NCI-H146 treated with DMSO at 0.1 percent for 48 hours (cell line): ENCODE measurements at regions not wholly inside any gene's neighbourhood (a gene's known extent, or its start where the extent isn't known, plus 50 kb on each side); places are given as distances from the start of the nearest gene placed in this dataset.
"Not testable (repeated sequence)": the region's sequence is repeated elsewhere in the genome, so short reads cannot be mapped to it uniquely, and the experiment has no call there.

Experiments
- DNase-seq: peaks from one replicate; lab custom pipeline; 2025; ENCODE audit not compliant: unreplicated experiment; lab: John Stamatoyannopoulos, UW

DNA sequence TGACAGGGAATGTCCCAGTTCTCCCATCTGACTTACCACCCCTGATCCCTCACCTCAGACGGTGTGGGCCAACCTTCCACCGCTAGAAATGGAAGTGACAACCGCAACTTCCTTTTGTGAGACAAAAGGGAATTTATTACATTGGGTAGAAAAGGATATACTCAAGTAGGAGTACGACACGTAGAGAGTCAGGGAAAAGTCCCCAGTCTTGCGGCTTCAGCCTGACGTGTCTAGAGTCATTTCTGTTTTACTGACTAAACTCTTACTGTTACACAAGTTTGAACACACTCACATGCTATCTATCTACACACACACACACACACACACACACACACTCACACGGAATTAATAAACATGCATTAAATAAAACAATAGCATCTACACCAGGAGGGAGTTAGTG lies 178.9 kb downstream of the COPRS start:
- DNase-seq: no peak

DNA sequence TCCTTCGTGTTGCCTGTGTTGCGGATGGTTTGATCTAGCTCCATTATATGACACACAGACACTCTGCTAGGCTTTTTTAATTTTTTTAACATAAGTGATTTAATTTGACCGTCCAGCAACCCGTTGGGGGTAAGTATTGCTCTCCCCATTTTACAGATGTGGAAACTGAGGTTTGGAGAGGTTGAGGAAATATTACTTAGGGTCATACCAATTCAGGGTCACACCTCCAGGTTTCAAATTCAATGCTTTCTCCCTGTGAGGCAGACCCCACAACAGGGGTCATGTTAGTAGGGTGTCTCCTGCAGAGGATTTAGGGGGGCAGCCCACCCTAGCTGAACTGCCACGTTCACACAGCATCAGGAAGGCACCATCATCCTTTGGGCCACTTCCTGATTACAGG lies 179.4 kb downstream of the COPRS start:
- DNase-seq: no peak

DNA sequence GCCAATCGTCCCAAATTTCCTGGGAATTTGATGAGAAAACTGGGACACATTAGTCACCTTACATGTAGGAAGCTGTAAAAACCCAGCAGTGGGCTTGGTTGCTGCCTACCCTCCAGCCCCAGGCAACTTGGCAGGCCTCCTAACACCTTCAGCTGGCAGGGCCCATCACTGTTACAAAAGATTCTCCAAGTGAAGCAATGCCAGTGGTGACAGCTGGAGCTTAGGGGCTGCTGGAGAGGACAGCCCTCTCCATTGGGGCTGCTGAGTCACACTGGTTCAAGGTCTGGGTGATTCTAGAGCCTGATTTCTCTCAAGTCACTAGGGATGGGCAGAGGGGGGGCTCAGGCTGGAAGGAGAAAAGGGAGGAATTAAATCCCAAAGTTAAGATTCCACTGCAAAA lies 180.6 kb downstream of the COPRS start:
- DNase-seq: no peak

DNA sequence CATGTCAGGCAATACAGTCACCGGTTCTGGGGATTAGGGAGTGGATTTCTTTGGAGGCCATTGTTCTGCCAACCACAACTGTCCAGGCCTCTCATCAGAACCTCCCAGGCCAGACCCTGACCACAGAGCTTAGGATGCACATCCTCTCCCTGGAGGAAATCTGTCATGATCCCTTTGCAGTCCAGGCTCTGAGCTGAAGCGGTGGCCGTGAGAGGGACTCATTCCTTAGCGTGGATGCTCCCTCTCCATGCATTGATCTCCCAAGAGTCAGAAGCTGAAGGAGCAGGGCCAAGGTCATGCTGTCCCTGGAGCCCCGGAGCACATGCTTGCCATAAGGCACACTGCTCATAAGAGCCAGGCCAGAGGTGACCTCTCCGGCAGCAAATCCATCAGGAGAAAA lies 181.4 kb downstream of the COPRS start:
- no peak for DNase-seq

DNA sequence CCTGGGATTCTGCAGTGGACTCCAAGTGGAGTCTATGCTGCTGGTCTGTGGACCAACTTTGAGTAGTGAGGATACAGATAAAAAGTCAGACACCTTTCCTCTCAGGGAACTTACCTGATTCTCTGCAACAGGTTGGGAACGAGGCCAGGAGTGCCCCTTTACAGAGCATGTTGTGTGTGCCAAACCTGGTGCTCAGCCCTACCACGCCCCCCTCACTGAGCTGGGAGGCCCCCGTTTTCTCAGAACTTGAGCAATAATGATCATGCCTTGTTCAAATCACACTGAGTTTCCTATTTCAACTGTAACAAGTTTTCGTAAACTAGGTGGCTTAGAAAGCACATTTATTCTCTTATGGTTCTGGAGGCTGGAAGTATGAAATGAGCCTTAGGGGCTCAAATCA lies 182.0 kb downstream of the COPRS start:
- no peak for DNase-seq

DNA sequence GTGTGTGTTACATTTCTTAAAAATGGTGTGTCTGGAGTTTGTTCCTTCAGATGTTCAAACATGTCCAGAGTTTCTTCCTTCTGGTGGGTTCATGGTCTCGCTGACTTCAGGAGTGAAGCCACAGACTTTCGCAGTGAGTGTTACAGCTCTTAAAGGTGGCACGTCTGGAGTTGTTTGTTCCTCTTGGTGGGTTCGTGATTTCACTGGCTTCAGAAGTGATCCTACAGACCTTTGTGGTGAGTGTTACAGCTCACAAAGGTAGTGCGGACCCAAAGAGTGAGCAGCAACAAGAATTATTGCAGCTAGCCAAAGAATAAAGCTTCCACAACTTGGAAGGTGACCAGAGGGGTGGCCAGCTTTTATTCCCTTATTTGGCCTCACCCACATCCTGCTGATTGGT lies 183.7 kb downstream of the COPRS start:
- not testable (repeated sequence) for DNase-seq

DNA sequence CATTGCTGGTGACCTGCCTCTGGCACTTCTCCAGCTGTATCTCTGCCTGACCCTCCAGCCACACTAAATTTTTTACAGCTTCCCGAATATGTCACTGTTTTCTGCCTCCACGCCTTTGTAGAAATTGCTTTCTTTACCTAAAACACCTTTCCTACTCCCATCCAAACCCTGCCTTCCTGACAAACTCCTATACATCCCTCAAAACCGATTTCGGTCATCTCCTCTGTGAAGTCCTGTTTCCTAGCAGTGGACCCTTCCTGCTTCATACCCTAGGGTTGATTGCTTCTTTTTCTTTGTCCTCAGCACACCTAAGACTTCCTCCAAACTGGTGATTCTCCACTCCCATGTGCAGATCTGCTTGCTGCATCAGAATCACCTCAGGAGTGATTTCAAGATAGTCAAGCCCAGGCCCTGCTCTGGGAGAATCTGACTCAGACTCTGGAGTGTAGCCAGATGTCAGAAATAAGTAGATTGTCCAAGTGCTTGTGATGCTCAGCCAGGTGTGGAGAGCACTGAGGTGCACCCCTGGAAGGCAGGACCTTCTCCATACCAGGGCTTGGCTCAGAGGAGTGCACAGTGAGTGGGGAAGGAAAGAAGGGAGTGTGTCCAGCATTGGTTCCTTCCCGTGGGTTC lies 184.2 kb downstream of the COPRS start:
- DNase-seq: no peak

DNA sequence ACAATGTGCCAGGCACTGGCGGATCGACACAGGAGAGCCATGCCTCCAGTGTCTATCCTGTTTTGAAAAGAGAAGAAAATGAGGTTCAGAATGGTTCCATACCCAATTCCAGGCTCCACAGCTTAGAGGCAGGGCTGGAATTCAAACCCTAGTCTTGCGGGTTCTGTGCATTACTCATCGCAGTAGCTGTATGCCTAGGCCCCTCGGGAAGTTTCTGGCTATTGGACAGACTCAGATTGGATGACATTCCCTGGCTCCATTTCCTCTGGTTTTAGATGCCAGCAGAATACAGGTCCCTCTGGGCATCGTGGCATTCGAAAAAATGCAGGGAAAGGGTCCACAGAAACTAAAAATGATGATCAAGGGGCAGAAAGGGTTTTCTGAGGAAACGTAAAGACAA lies 184.7 kb downstream of the COPRS start:
- DNase-seq: no peak

DNA sequence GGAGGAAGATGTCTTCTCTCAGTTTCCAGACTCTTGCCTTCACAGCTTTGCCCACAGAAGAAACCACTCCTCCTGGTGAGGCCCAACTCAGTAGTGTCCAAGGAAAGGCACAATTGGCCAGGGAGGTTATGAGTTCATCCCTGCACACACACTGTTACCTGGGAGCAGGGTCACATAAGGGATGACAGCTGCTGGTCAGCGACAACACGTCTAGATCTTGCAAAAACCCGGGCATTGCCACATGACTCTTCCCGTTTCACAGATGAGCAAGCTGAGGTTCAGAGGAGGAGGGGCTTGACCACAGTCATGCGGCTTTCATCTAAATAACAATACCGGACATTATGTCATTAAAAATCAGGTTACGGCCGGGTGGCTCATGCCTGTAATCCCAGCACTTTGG lies 186.0 kb downstream of the COPRS start:
- no peak for DNase-seq

DNA sequence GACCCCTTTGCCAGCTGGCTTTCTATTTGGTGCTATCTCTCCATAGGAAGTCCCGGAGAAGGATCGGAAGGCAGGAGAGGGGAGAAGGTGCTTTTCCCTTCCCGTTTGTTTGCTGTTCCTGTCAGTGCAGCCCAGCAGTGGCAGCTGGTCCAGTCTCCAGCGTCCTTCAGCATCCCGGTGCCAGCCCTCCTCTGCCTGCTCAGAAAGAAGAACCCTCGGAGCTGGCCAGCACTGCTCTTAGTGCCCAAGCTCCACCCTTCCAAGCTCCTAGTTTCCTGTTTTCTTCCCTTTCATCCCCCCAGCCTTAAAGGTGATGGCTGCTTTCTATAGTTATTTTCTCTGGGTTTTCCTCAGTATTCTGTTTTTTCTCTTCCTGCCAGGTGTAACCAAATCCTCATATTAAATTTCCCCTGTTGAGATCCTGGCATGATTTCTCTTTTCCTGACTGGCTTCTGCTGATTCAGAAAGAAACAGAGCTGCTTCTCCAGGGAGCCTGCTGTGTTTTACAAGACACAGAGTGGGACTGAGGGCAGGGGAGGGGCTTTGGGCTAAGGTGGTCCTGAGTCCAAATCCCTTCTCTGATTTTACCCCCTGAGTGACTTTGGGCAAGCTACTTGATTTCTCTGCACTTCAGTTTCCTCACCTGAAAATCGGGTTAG lies 186.8 kb downstream of the COPRS start:
- DNase-seq: no peak

DNA sequence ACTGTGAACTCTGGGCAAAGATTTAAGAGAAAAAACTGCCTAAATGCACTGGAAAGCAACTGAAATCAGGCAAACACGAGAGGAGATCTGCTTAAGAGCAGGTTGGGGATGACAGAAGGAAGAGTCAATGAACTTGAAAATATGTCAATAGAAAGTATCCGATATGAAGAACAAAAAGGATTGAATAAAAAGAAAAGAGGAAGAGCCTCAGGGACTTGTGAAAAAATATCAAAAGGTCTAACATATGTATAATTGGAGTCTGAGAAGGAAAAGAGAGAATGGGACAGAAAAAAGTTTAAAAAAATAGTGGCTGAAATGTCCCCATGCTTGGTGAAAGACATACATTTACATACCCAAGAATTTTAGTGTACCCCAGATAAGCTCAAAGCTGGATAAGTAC lies 195.5 kb downstream of the COPRS start:
- DNase-seq: no peak

DNA sequence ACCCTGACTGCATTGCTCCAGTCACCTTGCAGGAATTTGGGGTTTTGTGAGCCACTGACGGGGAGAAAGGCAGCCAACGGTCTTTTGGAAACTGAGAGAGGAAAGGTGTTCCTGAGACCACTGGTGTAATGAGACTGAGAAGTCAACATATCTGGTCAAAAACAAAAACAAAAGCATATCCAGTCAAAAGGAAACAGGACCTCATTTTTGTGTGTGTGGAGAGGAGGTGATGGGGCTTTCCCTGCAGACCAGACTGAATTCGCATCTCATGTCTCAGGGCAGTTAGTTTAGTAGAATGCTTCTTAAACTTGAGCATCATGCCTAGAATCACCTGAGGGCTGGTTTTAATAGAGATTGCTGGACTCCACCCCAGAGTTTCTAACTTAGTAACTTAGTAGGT lies 198.4 kb downstream of the COPRS start:
- no peak for DNase-seq

DNA sequence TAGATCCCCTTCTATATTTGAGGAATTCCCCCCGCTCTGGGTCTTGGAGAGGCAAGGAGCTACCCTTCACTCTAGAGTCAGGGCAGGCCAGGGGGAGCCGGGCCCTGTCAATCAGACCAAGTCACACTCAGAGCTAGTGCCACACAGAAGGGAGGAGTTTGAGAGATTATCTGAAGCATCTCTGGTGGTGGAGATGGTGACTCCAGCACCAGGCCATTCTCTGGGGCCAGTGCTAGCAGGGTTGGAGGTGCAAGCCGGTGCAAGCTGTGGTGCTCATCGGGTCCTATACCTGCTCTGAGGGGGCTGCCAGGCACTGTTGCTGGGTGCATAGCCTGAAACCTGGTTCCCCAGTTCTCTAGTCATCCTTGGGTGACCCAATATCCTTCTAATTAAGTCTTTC lies 201.2 kb downstream of the COPRS start:
- no peak for DNase-seq

DNA sequence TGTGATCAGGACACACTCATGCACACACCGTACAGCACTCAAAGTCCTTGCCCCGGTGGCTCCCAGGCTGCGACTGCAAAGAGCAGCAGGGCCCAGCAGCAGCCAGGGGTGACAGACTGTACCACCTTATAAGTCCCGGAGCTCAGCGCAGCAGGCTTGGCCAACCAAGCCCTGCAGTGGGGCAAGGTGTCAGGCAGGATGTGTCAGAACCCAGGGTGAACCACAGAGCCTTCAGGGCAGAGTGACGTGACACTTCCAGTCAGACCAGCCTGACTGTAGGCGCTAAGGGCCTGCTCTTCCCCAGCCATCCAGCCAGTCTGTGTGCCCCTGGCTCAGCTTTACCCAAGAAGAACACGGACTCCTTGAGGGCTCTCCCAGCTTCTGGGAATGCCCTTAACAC lies 204.1 kb downstream of the COPRS start:
- no peak for DNase-seq

DNA sequence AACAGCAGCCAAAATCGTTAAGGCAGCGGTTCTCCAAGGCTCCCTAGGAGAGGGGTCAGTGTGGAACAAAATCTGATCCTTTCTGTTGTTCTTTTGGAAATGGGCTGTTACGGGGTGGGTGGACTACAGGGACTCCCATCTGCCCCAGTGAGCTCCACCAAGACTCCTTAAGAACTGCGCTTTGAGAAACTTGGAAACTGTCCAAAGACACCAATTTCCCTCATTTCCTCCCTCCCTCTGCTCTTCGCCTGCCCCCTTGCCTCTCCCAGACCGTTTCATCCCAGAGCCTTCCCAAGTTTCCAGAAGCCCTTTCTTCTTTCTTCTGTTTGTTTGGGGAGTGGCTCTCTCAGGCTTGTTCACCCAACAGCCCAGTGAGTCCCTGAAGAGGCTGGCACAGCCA lies 205.4 kb downstream of the COPRS start:
- DNase-seq: no peak

DNA sequence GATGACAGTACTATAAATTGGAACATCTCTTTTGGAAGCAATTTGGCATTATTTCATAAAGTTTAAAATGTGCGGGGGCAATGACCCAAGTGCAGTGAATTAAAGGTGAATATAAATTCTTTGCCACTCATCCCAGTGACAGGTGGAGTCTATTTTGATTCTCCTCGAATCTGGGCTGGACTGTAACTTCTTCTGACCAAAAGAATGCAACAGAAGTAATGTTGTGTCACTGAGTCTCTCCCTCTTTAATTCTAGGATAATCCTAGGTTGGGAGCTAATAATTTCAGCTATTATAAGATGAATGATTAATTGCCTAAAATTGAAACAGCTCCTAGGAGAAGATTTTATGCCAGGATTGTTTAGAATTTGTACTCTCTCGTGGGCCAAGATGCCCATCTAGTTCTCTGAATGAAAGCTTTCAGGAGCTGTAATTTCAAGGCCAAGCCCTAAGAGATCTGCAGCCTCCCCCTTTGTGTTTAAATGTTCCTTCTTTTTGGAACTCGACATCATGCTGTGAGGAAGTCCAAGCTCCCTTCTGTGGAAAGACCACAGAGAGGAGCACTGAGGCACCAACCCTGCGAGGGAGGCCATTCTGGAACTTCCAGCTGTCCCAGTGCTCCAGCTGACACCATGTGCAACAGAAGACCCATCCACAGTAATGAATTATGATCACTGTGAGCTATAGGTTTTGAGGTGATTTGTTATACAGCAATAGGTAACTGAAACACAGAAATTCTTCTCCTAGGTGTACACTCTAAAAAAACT lies 208.1 kb downstream of the COPRS start:
- DNase-seq: no peak

DNA sequence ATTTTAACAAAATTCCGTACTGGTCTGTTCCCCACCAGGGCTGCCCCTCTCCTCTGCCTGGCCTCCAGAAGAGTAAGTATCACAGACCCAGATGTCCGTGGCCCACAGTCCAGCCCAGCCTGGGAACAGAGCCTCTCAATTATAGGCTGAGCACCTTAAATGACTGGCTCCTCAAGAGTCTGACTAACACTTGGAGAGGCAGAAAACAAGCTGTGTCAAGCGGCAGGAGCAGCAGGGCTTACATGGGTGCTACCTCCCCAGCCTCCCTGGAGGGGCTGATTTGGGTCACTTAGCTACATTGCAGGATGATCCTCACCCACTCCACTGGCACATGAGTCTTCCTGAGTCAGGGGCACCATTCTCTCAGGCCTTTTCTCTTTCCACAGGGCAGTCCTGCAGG lies 209.7 kb downstream of the COPRS start:
- DNase-seq: no peak

DNA sequence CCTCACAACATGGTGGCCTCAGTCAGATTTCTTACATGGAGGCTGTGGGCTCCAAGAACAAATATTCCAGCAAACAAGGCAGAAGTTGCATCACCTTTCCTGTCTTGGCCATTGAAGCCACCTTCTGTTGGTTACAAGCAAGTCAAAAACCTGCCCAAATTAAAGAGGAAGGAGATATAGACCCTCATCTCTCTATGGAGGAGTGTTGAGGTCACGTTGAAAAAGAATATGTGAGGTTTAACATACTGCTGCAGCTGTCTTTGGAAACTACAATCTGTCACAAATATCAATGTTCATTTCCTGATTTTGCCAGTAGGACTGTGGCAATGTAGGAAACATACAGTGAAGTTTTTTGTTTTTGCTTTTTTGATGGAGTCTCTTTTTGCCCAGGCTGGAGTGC lies 211.4 kb downstream of the COPRS start:
- no peak for DNase-seq

DNA sequence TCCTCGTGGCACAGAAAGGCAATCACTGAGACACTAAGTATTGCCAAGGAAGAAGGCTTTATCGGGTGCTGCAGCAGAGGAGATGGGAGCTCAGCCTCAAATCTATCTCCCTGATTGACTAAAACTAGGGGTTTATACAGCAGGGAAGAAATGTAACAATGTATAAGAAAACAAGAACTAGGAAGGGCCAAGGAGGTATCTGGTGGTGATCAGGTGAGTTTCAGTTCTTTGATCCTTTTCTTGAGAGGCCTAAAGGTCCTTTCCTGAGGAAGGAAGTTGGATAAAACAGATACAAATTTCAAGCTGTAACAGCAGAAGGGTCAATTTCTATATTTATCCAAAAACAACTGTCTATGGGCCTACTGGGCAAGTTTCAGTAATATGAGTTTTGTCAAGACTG lies 212.4 kb downstream of the COPRS start:
- DNase-seq: no peak

DNA sequence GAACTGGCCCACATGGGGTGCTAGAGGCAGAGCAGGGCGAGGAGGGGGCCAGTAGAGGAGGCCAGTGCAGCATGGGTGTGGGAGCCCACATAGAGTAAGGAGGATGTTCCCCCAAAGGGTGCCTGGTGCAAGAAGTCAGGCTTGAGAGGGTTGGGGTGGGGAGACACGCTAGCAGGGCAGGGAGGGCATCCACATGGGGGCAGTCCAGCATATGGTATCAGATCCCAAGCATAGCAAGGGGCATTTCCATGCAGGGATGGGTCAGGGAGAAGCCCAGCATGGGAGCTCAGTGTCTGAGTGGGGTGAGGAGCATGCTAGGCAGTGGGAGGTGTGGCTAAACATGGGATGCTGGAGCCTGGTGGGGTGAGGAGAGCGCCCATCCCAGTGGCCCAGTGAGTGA lies 213.7 kb downstream of the COPRS start:
- no peak for DNase-seq

DNA sequence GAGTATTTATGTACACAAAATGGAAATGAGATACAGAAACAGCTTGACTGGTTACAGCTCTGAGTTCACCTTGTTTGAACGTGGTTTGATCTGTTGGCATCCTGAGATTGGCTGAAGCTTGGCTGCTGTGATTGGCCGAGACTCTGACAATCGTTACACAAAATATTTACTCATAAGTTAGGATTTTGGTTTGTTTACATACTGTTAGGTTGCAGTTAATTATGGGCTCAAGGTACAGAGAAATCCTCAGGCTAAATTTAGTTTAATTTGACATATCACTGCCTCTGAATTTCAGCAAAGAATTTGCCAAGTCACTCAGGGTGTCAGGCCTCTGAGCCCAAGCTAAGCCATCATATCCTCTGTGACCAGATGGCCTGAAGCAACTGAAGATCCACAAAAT lies 227.3 kb downstream of the COPRS start:
- DNase-seq: no peak

DNA sequence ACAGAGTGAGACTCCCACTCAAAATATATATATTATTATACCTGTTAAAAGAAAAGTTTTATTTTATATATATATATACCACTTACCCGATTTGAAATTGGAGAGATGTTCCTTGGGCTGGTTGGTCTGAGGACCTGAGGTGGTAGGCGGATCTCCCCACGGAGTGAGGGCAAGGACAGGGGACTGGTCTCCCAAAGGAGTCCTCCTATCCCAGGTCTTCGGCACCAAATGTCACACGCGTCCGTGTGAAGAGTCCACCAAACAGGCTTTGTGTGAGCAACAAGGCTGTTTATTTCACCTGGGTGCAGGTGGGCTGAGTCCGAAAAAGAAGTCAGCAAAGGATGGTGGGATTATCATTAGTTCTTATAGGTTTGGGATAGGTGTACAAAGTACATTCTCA lies 228.2 kb downstream of the COPRS start:
- DNase-seq: not testable (repeated sequence)
